Activated naive CD8-positive, alpha-beta T cell treated with anti-CD3 and anti-CD28 coated beads, Interleukin-2, amount 10 ng/mL, durations not matched to agents 7 days and 5 days (primary cell): ENCODE measurements at regions not wholly inside any gene's neighbourhood (a gene's known extent, or its start where the extent isn't known, plus 50 kb on each side); places are given as distances from the start of the nearest gene placed in this dataset.
"Not testable (repeated sequence)": the region's sequence is repeated elsewhere in the genome, so short reads cannot be mapped to it uniquely, and the experiment has no call there.

Experiments
- ATAC-seq: fragments of 150-1000 bp; cut with Tn5 transposase; one replicate; pipeline ENCODE4 v1.10.0; 2021; ENCODE audit warnings: low read depth, moderate library complexity
- POLR2A ChIA-PET: fragments of 350-600 bp; sonication (Branson Sonifier 250); formaldehyde crosslinking; loops from one replicate; lab custom pipeline; 2021; ENCODE audit warnings: antibody characterized with exemption; lab: Charles Lee
- DNase-seq: peaks from one replicate; pipeline ENCODE4 v3.0.0; 2021
- H3K27ac Mint-ChIP-seq: one replicate; pipeline ENCODE4 v1.8.0; 2022; ENCODE audit warnings: mild to moderate bottlenecking, mixed read lengths
- H3K27me3 Mint-ChIP-seq: one replicate; pipeline ENCODE4 v1.8.0; 2022; ENCODE audit warnings: mild to moderate bottlenecking, moderate library complexity, mixed read lengths
- H3K36me3 Mint-ChIP-seq: one replicate; pipeline ENCODE4 v1.8.0; 2021; ENCODE audit warnings: mild to moderate bottlenecking, mixed read lengths
- H3K4me1 Mint-ChIP-seq: one replicate; pipeline ENCODE4 v1.8.0; 2021; ENCODE audit warnings: mixed read lengths
- H3K4me3 Mint-ChIP-seq: one replicate; pipeline ENCODE4 v1.8.0; 2022; ENCODE audit warnings: mild to moderate bottlenecking, moderate library complexity, mixed read lengths
- H3K9me3 Mint-ChIP-seq: one replicate; pipeline ENCODE4 v1.8.0; 2021; ENCODE audit warnings: mixed read lengths

GRCh38 chr3:158026236-158026635 lies 80.0 kb downstream of the SHOX2 start:
- Mint-ChIP-seq H3K4me3 (no peak overlapping the region), H3K36me3 (no peaks in the 10 kb centered on the region), H3K27ac (no peak overlapping the region), H3K27me3 (no peaks in the 10 kb centered on the region), H3K4me1 (no peaks in the 10 kb centered on the region), H3K9me3 (peaks cover 2% of the 10 kb centered on the region)
- ATAC-seq, result no peak
- DNase-seq, result no peak
- POLR2A ChIA-PET, result no interaction called here

GRCh38 chr3:158019897-158020296 lies 86.3 kb downstream of the SHOX2 start:
- H3K4me3 Mint-ChIP-seq, POLR2A ChIA-PET, H3K36me3 Mint-ChIP-seq, DNase-seq, H3K27ac Mint-ChIP-seq, H3K27me3 Mint-ChIP-seq, ATAC-seq, H3K9me3 Mint-ChIP-seq, H3K4me1 Mint-ChIP-seq: not testable (repeated sequence)

GRCh38 chr3:158018462-158018861 lies 87.8 kb downstream of the SHOX2 start:
- POLR2A ChIA-PET, result no interaction called here
- no peak for ATAC-seq
- no peaks in the 10 kb centered on the region for H3K4me1 Mint-ChIP-seq
- no peak for DNase-seq
- no peak overlapping the region for H3K4me3 Mint-ChIP-seq
- H3K9me3 Mint-ChIP-seq, result peaks cover 1% of the 10 kb centered on the region
- no peak overlapping the region for H3K27ac Mint-ChIP-seq
- H3K36me3 Mint-ChIP-seq, result no peaks in the 10 kb centered on the region
- no peaks in the 10 kb centered on the region for H3K27me3 Mint-ChIP-seq

GRCh38 chr3:158012901-158013300 lies 93.3 kb downstream of the SHOX2 start:
- Mint-ChIP-seq H3K4me1 (no peaks in the 10 kb centered on the region), H3K9me3 (peaks cover 5% of the 10 kb centered on the region), H3K4me3 (no peak overlapping the region), H3K36me3 (no peaks in the 10 kb centered on the region), H3K27ac (no peak overlapping the region), H3K27me3 (no peaks in the 10 kb centered on the region)
- POLR2A ChIA-PET, result no interaction called here
- ATAC-seq, result no peak
- no peak for DNase-seq

- no peak overlapping the region for H3K27ac Mint-ChIP-seq
- H3K4me1 Mint-ChIP-seq, result no peaks in the 10 kb centered on the region
- no peak for ATAC-seq
- H3K36me3 Mint-ChIP-seq, result no peaks in the 10 kb centered on the region
- no peak overlapping the region for H3K4me3 Mint-ChIP-seq
- DNase-seq, result no peak
- no peaks in the 10 kb centered on the region for H3K27me3 Mint-ChIP-seq
- no peaks in the 10 kb centered on the region for H3K9me3 Mint-ChIP-seq
- POLR2A ChIA-PET, result no interaction called here
These were observed 100.7 kb downstream of the SHOX2 start for GRCh38 chr3:158005391-158006100.

GRCh38 chr3:157999246-157999645 lies 107.0 kb downstream of the SHOX2 start:
- DNase-seq (no peak), ATAC-seq (no peak)
- POLR2A ChIA-PET, result no interaction called here
- no peaks in the 10 kb centered on the region for H3K36me3 Mint-ChIP-seq
- H3K9me3 Mint-ChIP-seq, result peaks cover 5% of the 10 kb centered on the region
- no peaks in the 10 kb centered on the region for H3K27me3 Mint-ChIP-seq
- H3K4me3 Mint-ChIP-seq, result no peak overlapping the region
- no peak overlapping the region for H3K27ac Mint-ChIP-seq
- H3K4me1 Mint-ChIP-seq, result no peaks in the 10 kb centered on the region

- Mint-ChIP-seq H3K9me3 (peaks cover 2% of the 10 kb centered on the region), H3K4me3 (no peak overlapping the region), H3K27ac (no peak overlapping the region), H3K27me3 (no peaks in the 10 kb centered on the region), H3K4me1 (no peaks in the 10 kb centered on the region), H3K36me3 (no peaks in the 10 kb centered on the region)
- POLR2A ChIA-PET, result no interaction called here
- DNase-seq, result no peak
- ATAC-seq, result no peak
These were observed 123.9 kb downstream of the SHOX2 start for GRCh38 chr3:157982359-157982758.

- Mint-ChIP-seq H3K27ac (no peak overlapping the region), H3K4me1 (no peaks in the 10 kb centered on the region), H3K27me3 (no peaks in the 10 kb centered on the region), H3K36me3 (no peaks in the 10 kb centered on the region), H3K9me3 (peaks cover 2% of the 10 kb centered on the region), H3K4me3 (no peak overlapping the region)
- no peak for DNase-seq
- POLR2A ChIA-PET, result no interaction called here
- no peak for ATAC-seq
These were observed 124.4 kb downstream of the SHOX2 start for GRCh38 chr3:157981819-157982218.

- no peaks in the 10 kb centered on the region for H3K4me1 Mint-ChIP-seq
- peaks cover 3% of the 10 kb centered on the region for H3K9me3 Mint-ChIP-seq
- DNase-seq (no peak), ATAC-seq (no peak)
- no peaks in the 10 kb centered on the region for H3K27me3 Mint-ChIP-seq
- no peak overlapping the region for H3K27ac Mint-ChIP-seq
- no peak overlapping the region for H3K4me3 Mint-ChIP-seq
- POLR2A ChIA-PET, result no interaction called here
- no peaks in the 10 kb centered on the region for H3K36me3 Mint-ChIP-seq
These were observed 127.2 kb downstream of the SHOX2 start for GRCh38 chr3:157979022-157979421.

GRCh38 chr3:157961665-157962064 lies 144.6 kb downstream of the SHOX2 start:
- H3K27me3 Mint-ChIP-seq, result no peaks in the 10 kb centered on the region
- ATAC-seq, result no peak
- POLR2A ChIA-PET, result no interaction called here

GRCh38 chr3:157958457-157958856 lies 147.8 kb downstream of the SHOX2 start:
- Mint-ChIP-seq H3K36me3 (no peaks in the 10 kb centered on the region), H3K4me3 (no peak overlapping the region), H3K4me1 (no peaks in the 10 kb centered on the region), H3K27me3 (no peaks in the 10 kb centered on the region), H3K27ac (no peak overlapping the region), H3K9me3 (no peaks in the 10 kb centered on the region)
- DNase-seq, result no peak
- POLR2A ChIA-PET, result no interaction called here
- ATAC-seq, result no peak

More at GRCh38 chr3:157961665-157962064, 144.6 kb downstream of the SHOX2 start:
- Mint-ChIP-seq H3K9me3 (no peaks in the 10 kb centered on the region), H3K36me3 (no peaks in the 10 kb centered on the region), H3K4me3 (no peak overlapping the region), H3K27ac (no peak overlapping the region), H3K4me1 (no peaks in the 10 kb centered on the region)
- DNase-seq, result no peak

- Mint-ChIP-seq H3K9me3 (no peaks in the 10 kb centered on the region), H3K36me3 (no peaks in the 10 kb centered on the region), H3K27me3 (no peaks in the 10 kb centered on the region), H3K4me1 (no peaks in the 10 kb centered on the region), H3K27ac (no peak overlapping the region), H3K4me3 (no peak overlapping the region)
- POLR2A ChIA-PET, result no interaction called here
- DNase-seq (no peak), ATAC-seq (no peak)
These were observed 149.4 kb downstream of the SHOX2 start for GRCh38 chr3:157956850-157957249.

GRCh38 chr3:157956176-157956575 lies 150.0 kb downstream of the SHOX2 start:
- Mint-ChIP-seq H3K9me3 (no peaks in the 10 kb centered on the region), H3K36me3 (no peaks in the 10 kb centered on the region), H3K4me3 (no peak overlapping the region), H3K27ac (no peak overlapping the region), H3K27me3 (no peaks in the 10 kb centered on the region), H3K4me1 (no peaks in the 10 kb centered on the region)
- DNase-seq (no peak), ATAC-seq (no peak)
- POLR2A ChIA-PET, result no interaction called here

- DNase-seq, result no peak
- Mint-ChIP-seq H3K4me3 (no peak overlapping the region), H3K4me1 (no peaks in the 10 kb centered on the region), H3K27me3 (no peaks in the 10 kb centered on the region), H3K9me3 (no peaks in the 10 kb centered on the region), H3K36me3 (no peaks in the 10 kb centered on the region), H3K27ac (no peak overlapping the region)
- POLR2A ChIA-PET, result no interaction called here
- no peak for ATAC-seq
These were observed 152.7 kb downstream of the SHOX2 start for GRCh38 chr3:157953565-157953964.
